ENCODE measurements at regions not wholly inside any gene's neighbourhood (a gene's known extent, or its start where the extent isn't known, plus 50 kb on each side); places are given as distances from the start of the nearest gene placed in this dataset.
"Not testable (repeated sequence)": the region's sequence is repeated elsewhere in the genome, so short reads cannot be mapped to it uniquely, and the experiment has no call there.

DNA sequence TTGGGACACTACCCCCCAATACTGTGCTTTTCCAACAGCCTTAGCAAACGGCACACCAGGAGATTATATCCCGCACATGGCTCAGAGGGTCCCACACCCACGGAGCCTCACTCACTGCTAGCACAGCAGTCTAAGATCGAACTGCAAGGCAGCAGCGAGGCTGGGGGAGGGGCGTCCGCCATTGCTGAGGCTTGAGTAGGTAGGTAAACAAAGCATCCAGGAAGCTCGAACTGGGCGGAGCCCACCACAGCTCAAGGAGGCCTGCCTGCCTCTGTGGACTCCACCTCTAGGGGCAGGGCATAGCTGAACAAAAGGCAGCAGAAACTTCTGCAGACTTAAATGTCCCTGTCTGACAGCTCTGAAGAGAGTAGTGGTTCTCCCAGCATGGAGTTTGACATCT is 447.3 kb upstream of the RAB6C start:
- not testable (repeated sequence) for TF ChIP-seq CTCF (optimal IDR thresholded peaks at IDR 0.05 in 1 of 3, IDR thresholded peaks at IDR 0.05 in 1 of 3, conservative IDR thresholded peaks at IDR 0.05 in 1 of 3; ENCODE audit: extremely low read depth in 1 of 3, insufficient read depth in 2 of 3, low read length in 3 of 3); EZH2 (IDR thresholded peaks at IDR 0.05; ENCODE audit: low read length)
